ENCODE measurements at regions not wholly inside any gene's neighbourhood (a gene's known extent, or its start where the extent isn't known, plus 50 kb on each side); places are given as distances from the start of the nearest gene placed in this dataset.

- no peak overlapping the region for H3K9ac ChIP-seq (ENCODE audit: control insufficient read depth, insufficient read depth, low read length)
- ChIA-PET SMC1A (ENCODE audit: uncharacterized antibody, unreplicated experiment) (no interaction called here), POLR2A (no interaction called here), CTCF (no interaction called here), RAD21 (ENCODE audit: unreplicated experiment) (no interaction called here)
- no peaks in the 10 kb centered on the region for H3K36me3 ChIP-seq (ENCODE audit: control insufficient read depth in 2 of 2, insufficient read depth in 2 of 2, low read length in 1 of 2)
- H4K20me1 ChIP-seq (ENCODE audit: control insufficient read depth, insufficient read depth), result no peaks in the 10 kb centered on the region
- FAIRE-seq, result no peak
- peaks cover 1 to 3% of the 10 kb centered on the region in 2 experiments; a peak in 2 of 4 replicates for H3K27me3 ChIP-seq (replicated peaks in 1 of 2; ENCODE audit: control insufficient read depth in 2 of 2, insufficient read depth in 2 of 2, low read length in 1 of 2)
- H3K79me2 ChIP-seq (ENCODE audit: control insufficient read depth, insufficient read depth, low read length), result no peaks in the 10 kb centered on the region
- ATAC-seq, result no peak
- H3K27ac ChIP-seq (ENCODE audit: control insufficient read depth, insufficient read depth), result no peak overlapping the region
- 26% methylated on average over 13 of the region's 13 CpGs for whole genome bisulfite sequencing (ENCODE audit: insufficient coverage, insufficient replicate concordance, low lambda C conversion rate, missing lambda C conversion rate)
- no peak overlapping the region for H3K4me2 ChIP-seq (ENCODE audit: control insufficient read depth, insufficient read depth)
- H3K4me3 ChIP-seq, result no peak overlapping the region
- TF ChIP-seq, protein P1, sequence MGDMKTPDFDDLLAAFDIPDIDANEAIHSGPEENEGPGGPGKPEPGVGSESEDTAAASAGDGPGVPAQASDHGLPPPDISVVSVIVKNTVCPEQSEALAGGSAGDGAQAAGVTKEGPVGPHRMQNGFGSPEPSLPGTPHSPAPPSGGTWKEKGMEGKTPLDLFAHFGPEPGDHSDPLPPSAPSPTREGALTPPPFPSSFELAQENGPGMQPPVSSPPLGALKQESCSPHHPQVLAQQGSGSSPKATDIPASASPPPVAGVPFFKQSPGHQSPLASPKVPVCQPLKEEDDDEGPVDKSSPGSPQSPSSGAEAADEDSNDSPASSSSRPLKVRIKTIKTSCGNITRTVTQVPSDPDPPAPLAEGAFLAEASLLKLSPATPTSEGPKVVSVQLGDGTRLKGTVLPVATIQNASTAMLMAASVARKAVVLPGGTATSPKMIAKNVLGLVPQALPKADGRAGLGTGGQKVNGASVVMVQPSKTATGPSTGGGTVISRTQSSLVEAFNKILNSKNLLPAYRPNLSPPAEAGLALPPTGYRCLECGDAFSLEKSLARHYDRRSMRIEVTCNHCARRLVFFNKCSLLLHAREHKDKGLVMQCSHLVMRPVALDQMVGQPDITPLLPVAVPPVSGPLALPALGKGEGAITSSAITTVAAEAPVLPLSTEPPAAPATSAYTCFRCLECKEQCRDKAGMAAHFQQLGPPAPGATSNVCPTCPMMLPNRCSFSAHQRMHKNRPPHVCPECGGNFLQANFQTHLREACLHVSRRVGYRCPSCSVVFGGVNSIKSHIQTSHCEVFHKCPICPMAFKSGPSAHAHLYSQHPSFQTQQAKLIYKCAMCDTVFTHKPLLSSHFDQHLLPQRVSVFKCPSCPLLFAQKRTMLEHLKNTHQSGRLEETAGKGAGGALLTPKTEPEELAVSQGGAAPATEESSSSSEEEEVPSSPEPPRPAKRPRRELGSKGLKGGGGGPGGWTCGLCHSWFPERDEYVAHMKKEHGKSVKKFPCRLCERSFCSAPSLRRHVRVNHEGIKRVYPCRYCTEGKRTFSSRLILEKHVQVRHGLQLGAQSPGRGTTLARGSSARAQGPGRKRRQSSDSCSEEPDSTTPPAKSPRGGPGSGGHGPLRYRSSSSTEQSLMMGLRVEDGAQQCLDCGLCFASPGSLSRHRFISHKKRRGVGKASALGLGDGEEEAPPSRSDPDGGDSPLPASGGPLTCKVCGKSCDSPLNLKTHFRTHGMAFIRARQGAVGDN (IDR thresholded peaks at IDR 0.05), result no peak
- no peak for TF ChIP-seq TARDBP (IDR thresholded peaks at IDR 0.05; ENCODE audit: borderline replicate concordance)
- TF ChIP-seq PML (IDR thresholded peaks at IDR 0.05; ENCODE audit: low read length), result no peak
- no peak for TF ChIP-seq HDAC6 (IDR thresholded peaks at IDR 0.05; ENCODE audit: unreplicated experiment)
- no peak for TF ChIP-seq PAX8 (IDR thresholded peaks at IDR 0.05)
- TF ChIP-seq CHD2 (IDR thresholded peaks at IDR 0.05; ENCODE audit: borderline replicate concordance, low read depth, low read length), result no peak
- TF ChIP-seq, protein P2, sequence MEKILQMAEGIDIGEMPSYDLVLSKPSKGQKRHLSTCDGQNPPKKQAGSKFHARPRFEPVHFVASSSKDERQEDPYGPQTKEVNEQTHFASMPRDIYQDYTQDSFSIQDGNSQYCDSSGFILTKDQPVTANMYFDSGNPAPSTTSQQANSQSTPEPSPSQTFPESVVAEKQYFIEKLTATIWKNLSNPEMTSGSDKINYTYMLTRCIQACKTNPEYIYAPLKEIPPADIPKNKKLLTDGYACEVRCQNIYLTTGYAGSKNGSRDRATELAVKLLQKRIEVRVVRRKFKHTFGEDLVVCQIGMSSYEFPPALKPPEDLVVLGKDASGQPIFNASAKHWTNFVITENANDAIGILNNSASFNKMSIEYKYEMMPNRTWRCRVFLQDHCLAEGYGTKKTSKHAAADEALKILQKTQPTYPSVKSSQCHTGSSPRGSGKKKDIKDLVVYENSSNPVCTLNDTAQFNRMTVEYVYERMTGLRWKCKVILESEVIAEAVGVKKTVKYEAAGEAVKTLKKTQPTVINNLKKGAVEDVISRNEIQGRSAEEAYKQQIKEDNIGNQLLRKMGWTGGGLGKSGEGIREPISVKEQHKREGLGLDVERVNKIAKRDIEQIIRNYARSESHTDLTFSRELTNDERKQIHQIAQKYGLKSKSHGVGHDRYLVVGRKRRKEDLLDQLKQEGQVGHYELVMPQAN (conservative IDR thresholded peaks at IDR 0.05), result no peak
- TF ChIP-seq NFYB (IDR thresholded peaks at IDR 0.05; ENCODE audit: insufficient read depth, low read depth, low read length), result no peak
- no peak for TF ChIP-seq ZNF217 (IDR thresholded peaks at IDR 0.05)
- TF ChIP-seq ESRRA (IDR thresholded peaks at IDR 0.05; ENCODE audit: low read length), result no peak
- no peak for TF ChIP-seq SRF (IDR thresholded peaks at IDR 0.05; ENCODE audit: low read depth in 2 of 2, low read length in 2 of 2)
- TF ChIP-seq SREBF1 (IDR thresholded peaks at IDR 0.05; ENCODE audit: low read length), result no peak
- BruUV-seq (replicated peaks), result no TSS peak
- in situ Hi-C loops (cut with MboI), result no loop called here
- H2AFZ ChIP-seq (ENCODE audit: control insufficient read depth, low read depth, low read length), result no peak overlapping the region
- intact Hi-C loops (cut with micrococcal nuclease; ENCODE audit: unreplicated experiment), result no loop called here
- no peak for DNase-seq (ENCODE audit: low read depth, low spot score)
- no peaks in the 10 kb centered on the region for H3K4me1 ChIP-seq (ENCODE audit: control insufficient read depth, insufficient read depth, low read length)
- no peaks in the 10 kb centered on the region for H3K9me3 ChIP-seq (replicated peaks; ENCODE audit: control insufficient read depth, insufficient read depth, low read length)
These were observed 251.7 kb upstream of the WWC1 start for GRCh38 chr5:168039566-168040248.

Measured in GM12878 (cell line).